ENCODE measurements at regions not wholly inside any gene's neighbourhood (a gene's known extent, or its start where the extent isn't known, plus 50 kb on each side); places are given as distances from the start of the nearest gene placed in this dataset.

GRCh38 chr16:85288869-85289660, 176.8 kb upstream of the CIBAR2 start:
- TF ChIP-seq CTCF (IDR thresholded peaks at IDR 0.05) (no peak), POLR2A (IDR thresholded peaks at IDR 0.05) (no peak), EP300 (IDR thresholded peaks at IDR 0.05) (no peak)
